NCI-H82 treated with DMSO at 0.1 percent for 48 hours (cell line): ENCODE measurements at regions not wholly inside any gene's neighbourhood (a gene's known extent, or its start where the extent isn't known, plus 50 kb on each side); places are given as distances from the start of the nearest gene placed in this dataset.
"Not testable (repeated sequence)": the region's sequence is repeated elsewhere in the genome, so short reads cannot be mapped to it uniquely, and the experiment has no call there.

Experiments
- DNase-seq: peaks from one replicate; lab custom pipeline; 2025; ENCODE audit not compliant: unreplicated experiment; lab: John Stamatoyannopoulos, UW

GRCh38 chr18:42446195-42446594 is 491.2 kb downstream of the PIK3C3 start:
- DNase-seq: no peak

- no peak for DNase-seq
Measured at GRCh38 chr18:42447688-42448087, 492.7 kb downstream of the PIK3C3 start.

DNA sequence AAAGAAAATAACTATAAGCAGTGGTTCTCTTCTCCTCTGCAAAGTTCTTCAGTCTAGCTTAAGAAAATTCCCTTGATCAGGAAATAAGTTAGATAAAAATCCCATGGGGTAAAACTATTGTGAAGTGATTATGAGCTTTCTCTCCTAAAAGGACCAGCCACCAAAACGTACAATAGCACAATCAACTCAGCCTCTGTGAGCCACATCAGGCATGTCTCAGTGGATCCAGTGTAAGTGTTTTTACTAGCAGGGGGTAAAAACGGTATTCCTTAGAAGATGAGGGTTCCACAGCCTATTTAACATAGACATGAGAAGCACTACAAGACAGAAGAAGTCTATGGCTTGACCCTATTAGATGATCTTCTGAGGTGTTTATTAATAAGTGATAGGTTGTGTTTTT is 503.2 kb downstream of the PIK3C3 start:
- DNase-seq: no peak

- DNase-seq: no peak
Measured at GRCh38 chr18:42459873-42460272, 504.8 kb downstream of the PIK3C3 start.

DNA sequence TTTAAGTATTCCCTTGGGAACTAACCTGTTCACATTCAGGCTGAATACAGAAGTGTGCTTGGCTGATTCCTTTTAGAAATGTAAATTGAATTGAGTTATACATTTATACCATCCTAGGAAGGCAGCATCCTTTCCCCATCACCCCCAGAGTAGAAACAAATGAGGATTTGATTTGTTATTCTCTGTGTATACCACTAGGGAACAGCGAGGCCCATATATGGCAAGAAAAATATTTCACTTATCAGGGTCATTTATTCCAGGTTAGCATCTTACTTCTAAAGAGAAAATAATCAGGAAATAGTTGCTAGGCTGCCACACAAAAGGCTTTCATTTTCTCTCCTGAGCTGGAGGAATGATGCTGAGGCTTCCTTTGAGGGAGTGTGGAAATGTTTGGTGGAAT is 516.9 kb downstream of the PIK3C3 start:
- DNase-seq: no peak

- DNase-seq: no peak
Measured at GRCh38 chr18:42473611-42474010, 518.6 kb downstream of the PIK3C3 start.

DNA sequence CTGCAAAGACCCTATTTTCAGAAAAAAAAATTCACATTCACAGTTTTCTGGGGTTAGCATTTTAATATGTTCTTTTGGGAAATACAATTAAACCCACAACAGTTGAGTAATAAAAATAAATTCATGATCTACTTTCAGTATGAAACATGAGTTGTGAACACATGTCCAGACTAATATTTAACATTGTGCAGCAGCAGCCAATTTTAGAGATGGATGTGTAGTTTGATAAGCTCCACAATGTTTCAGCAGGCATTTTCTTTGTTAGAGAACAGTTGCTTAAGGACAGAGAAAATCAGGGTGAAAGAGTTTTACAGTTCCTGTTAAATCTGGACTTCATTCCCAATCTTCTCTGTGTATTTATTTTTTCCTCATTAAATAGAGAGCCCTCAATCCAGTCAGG is 519.5 kb downstream of the PIK3C3 start:
- DNase-seq: no peak

GRCh38 chr18:42475157-42475556 is 520.1 kb downstream of the PIK3C3 start:
- no peak for DNase-seq

DNA sequence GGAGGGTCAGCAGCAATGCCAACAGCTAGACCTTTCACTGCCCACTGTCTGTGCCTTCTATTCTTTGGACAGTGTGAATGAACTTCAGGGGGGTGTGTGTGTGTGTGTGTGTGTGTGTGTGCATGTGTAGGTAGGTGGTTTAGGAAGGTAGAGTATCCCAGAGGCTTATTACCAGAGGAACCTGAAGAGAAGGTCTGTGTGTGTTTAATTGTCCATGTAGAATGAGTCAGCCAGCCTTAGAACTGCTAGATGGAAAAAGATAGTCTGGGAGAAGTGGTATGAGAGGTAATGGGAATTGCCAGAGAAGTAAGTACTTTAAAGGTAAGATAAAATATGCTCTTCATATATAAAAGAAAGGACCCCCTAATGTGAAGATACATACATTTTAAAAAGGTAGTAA is 522.2 kb downstream of the PIK3C3 start:
- no peak for DNase-seq

GRCh38 chr18:42480441-42480840 is 525.4 kb downstream of the PIK3C3 start:
- DNase-seq: no peak

GRCh38 chr18:42484648-42485047 is 529.6 kb downstream of the PIK3C3 start:
- no peak for DNase-seq

DNA sequence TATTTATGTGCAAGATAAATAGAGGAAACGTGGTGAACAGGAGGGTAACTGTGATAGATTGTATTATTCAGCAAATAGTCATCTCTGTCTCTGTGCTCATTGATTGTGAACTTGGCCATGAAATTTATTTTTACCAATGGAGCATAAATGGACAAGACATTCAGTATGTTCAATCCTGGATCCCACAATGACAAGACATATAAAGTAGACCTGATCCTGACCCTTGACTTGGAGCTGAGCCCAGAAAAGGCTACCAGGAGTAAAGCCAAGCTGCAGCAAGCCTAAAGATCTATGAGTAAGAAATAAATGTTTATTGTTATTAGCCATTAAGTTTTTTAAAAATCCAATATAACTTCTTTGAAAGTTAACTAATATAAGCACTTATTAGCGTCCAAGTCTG is 531.2 kb downstream of the PIK3C3 start:
- DNase-seq: no peak

- no peak for DNase-seq
Measured at GRCh38 chr18:42508683-42509296, 553.8 kb downstream of the PIK3C3 start.

DNA sequence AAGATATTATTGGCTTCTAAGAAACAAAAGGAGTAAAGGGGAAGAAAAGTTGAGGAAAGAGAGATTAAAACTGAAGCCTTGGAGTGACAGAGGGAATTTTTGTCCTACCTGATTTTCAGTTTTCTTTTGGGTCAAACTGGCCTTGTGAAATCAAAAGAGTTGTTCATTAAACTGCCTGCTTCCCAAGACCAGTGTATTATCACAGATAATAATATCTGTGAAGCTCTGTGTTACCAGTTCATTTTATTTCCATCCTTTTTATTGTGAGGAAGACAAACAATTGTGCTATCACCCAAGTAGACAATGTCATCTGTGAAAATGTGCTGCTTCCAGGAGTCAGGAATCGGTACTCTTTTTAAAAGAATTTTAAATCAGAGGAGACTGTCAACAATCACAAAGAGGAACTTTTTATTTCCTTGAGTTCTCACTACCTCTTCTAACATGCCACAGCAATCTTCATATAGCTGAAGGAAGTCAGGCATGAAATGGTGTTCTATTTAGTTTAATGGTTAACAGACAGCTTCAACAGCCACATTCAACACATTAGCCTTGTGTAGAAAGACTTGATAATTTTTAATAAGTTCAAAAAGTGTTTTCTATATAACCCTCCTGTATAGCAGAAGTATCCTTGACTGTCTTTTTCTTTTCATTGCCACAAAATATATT is 554.8 kb downstream of the PIK3C3 start:
- no peak for DNase-seq

GRCh38 chr18:42510540-42510939 is 555.5 kb downstream of the PIK3C3 start:
- no peak for DNase-seq

DNA sequence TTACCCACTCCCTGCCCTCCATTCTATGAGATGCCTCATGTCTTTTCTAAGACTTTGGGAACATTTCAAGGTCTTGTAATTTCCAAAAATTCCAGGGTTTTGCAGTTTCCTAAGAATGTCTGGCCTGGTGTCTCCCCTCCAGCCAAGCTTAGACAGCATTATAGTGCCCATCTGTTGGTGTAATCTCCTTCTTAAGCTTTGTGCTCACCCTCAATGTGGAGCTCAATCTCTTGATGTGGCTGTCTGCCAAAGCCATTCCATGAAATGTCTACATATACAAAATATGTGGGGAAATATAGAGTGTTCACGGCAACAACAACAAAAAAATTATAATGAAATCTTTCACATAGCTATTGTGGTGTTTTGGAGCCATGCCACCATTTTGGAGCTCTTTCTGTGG is 558.4 kb downstream of the PIK3C3 start:
- peak; percentile 78 for DNase-seq

- no peak for DNase-seq
Measured at GRCh38 chr18:42514512-42514911, 559.5 kb downstream of the PIK3C3 start.

GRCh38 chr18:42517896-42518295 is 562.9 kb downstream of the PIK3C3 start:
- DNase-seq: no peak

GRCh38 chr18:42518331-42518730 is 563.3 kb downstream of the PIK3C3 start:
- DNase-seq: not testable (repeated sequence)

DNA sequence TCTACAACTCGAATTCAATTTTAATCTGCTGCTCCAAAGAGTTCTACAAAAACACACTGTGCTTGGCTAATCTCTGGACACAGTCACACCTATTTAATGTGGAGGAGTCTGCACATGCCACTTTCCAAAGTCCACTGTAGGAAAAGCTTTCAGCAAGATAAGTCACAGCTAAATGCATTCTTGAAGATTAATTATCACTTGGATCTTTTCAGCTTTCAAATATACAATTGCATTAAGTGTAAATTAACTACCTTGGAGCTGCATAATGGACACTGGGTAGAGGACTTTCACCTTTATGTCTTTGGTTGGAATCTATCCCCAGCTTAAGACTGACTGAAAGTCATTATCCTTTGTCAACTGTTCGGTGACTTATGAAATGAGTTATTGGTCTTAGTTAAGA is 565.1 kb downstream of the PIK3C3 start:
- DNase-seq: no peak

GRCh38 chr18:42525905-42526304 is 570.9 kb downstream of the PIK3C3 start:
- DNase-seq: no peak

- DNase-seq: peak; percentile 84
Measured at GRCh38 chr18:42527766-42528165, 572.7 kb downstream of the PIK3C3 start.

- no peak for DNase-seq
Measured at GRCh38 chr18:42530276-42530675, 575.2 kb downstream of the PIK3C3 start.
